OCI-LY3 (cell line): ENCODE measurements at regions not wholly inside any gene's neighbourhood (a gene's known extent, or its start where the extent isn't known, plus 50 kb on each side); places are given as distances from the start of the nearest gene placed in this dataset.

Source experiments
- EZH2phosphoT487 ChIP-seq: fragments of 200-600 bp; shearing (Covaris generic); IDR thresholded peaks from 2 replicates; pipeline ENCODE4 v1.6.1; 2018; ENCODE audit warnings: antibody characterized with exemption, mixed run types, low read depth
- TF ChIP-seq, protein P1 (sequence below): fragments of 200-600, 300-600 bp; sonication (generic); IDR thresholded peaks from 2 replicates; pipeline ENCODE4 v1.5.1; 2014; ENCODE audit warnings: antibody characterized with exemption, low read length, low read depth

DNA sequence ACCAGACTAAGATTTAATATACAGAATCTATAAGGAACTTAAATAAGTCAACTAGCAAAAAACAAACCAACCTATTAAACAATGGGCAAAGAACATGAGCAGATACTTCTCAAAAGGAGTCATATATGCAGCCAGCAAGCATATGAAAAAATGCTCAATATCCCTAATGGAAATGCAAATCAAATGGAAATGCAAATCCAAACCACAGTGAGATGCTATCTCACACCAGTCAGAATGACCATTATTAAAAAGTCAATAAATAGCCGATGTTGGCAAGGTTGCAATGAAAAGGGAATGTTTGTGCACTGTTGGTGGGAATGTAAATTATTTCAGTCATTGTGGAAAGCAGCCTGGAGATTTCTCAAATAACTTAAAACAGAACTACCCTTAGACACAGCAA, 97.0 kb upstream of the SLC6A14 start:
- TF ChIP-seq, protein P1, sequence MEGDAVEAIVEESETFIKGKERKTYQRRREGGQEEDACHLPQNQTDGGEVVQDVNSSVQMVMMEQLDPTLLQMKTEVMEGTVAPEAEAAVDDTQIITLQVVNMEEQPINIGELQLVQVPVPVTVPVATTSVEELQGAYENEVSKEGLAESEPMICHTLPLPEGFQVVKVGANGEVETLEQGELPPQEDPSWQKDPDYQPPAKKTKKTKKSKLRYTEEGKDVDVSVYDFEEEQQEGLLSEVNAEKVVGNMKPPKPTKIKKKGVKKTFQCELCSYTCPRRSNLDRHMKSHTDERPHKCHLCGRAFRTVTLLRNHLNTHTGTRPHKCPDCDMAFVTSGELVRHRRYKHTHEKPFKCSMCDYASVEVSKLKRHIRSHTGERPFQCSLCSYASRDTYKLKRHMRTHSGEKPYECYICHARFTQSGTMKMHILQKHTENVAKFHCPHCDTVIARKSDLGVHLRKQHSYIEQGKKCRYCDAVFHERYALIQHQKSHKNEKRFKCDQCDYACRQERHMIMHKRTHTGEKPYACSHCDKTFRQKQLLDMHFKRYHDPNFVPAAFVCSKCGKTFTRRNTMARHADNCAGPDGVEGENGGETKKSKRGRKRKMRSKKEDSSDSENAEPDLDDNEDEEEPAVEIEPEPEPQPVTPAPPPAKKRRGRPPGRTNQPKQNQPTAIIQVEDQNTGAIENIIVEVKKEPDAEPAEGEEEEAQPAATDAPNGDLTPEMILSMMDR = no peak
- no peak for TF ChIP-seq EZH2phosphoT487
